ENCODE measurements at regions not wholly inside any gene's neighbourhood (a gene's known extent, or its start where the extent isn't known, plus 50 kb on each side); places are given as distances from the start of the nearest gene placed in this dataset.
"Not testable (repeated sequence)": the region's sequence is repeated elsewhere in the genome, so short reads cannot be mapped to it uniquely, and the experiment has no call there.

DNA sequence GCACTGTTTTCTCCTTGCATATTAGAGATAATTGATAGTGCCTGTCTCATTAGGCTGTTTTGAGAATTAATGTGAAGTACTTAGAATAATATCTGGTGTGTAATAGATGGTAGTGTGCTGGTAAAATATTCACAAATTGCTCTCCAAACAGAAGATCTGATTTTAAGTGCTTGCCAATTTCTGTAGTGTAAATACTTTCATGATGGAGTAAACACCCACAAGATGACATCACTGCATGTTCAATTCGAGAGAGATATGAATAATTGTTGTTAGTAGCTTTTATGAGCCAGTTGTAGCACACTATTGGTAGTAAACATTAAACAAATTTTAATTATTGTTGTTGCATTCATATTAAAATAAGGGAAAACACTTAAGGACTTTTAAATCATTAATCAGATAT lies 392.3 kb upstream of the RIOK2 start:
- TF ChIP-seq CTCF (IDR thresholded peaks at IDR 0.05; ENCODE audit: insufficient read depth, low read depth, low read length), result no peak
- H3K4me3 ChIP-seq (ENCODE audit: low read depth, low read length), result no peak overlapping the region
- DNase-seq (ENCODE audit: low read depth), result no peak

DNA sequence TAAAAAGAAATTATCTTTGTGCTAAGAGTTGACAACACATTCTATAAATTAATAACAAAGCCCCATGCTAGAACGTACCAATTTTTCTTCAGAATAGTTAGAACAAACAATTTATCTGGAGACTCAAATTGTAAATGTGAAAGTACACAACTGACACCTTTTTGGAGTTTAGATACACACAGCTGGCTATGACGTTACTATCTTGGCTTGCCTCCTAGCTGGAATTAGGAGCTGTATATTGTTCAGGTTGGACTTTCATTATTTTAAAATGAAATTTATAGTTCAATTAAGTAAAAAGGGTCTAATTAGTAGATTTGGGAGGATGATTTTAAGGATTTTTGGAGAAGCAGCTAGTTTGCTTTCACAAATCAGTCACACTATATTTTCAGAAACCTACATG lies 393.9 kb upstream of the RIOK2 start:
- DNase-seq (ENCODE audit: low read depth), result no peak
- TF ChIP-seq CTCF (IDR thresholded peaks at IDR 0.05; ENCODE audit: insufficient read depth, low read depth, low read length), result no peak
- no peak overlapping the region for H3K4me3 ChIP-seq (ENCODE audit: low read depth, low read length)

- H3K4me3 ChIP-seq (ENCODE audit: low read depth, low read length); DNase-seq (ENCODE audit: low read depth): not testable (repeated sequence)
These were observed 396.9 kb upstream of the RIOK2 start for GRCh38 chr5:97579977-97580376.

- DNase-seq (ENCODE audit: low read depth), result no peak
- TF ChIP-seq CTCF (IDR thresholded peaks at IDR 0.05; ENCODE audit: insufficient read depth, low read depth, low read length), result no peak
- H3K4me3 ChIP-seq (ENCODE audit: low read depth, low read length), result no peak overlapping the region
These were observed 397.7 kb upstream of the RIOK2 start for GRCh38 chr5:97580746-97581145.

GRCh38 chr5:97591781-97592180 lies 408.7 kb upstream of the RIOK2 start:
- DNase-seq (ENCODE audit: low read depth), result no peak
- TF ChIP-seq CTCF (IDR thresholded peaks at IDR 0.05; ENCODE audit: insufficient read depth, low read depth, low read length), result no peak
- no peak overlapping the region for H3K4me3 ChIP-seq (ENCODE audit: low read depth, low read length)

DNA sequence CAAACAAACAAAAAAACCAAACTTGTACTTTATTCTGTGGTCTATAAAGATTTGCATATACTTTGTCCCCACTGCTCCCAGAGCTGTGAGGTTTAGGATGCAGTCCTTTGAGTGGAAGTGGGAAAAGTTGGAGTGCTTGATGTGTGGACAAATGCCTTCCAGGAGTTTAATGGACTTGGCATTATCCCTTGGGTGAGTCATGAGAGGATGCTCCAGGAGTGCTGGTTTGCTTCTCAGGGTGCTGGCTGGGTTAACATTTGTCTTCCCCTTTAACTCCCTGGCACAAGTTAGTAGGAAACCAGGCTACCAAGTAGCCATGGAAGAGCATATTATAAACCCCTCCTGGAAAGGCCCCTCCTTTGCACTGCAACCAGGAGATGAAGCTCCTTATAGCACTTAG lies 417.4 kb upstream of the RIOK2 start:
- TF ChIP-seq CTCF (IDR thresholded peaks at IDR 0.05; ENCODE audit: insufficient read depth, low read depth, low read length), result no peak
- no peak overlapping the region for H3K4me3 ChIP-seq (ENCODE audit: low read depth, low read length)
- no peak for DNase-seq (ENCODE audit: low read depth)

DNA sequence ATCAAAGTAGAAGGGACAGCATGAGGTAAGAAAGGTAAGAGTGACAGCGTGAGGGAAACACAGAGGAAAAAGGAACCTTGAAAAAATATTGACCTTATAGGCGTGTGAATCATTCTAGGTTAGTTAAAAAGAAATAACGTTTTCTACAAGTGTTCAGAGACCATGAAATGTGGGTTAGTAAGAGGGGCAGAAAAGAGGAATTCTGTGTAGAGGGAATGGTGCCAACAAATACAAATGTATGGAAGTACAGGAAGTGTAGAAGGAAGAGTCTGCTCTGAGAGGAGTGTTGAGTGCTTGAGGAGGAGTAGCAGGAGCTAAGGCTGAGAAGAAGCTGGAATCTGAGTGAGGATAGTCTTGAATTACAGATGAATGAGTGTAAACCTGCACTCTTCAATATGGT lies 418.6 kb upstream of the RIOK2 start:
- no peak overlapping the region for H3K4me3 ChIP-seq (ENCODE audit: low read depth, low read length)
- no peak for DNase-seq (ENCODE audit: low read depth)
- no peak for TF ChIP-seq CTCF (IDR thresholded peaks at IDR 0.05; ENCODE audit: insufficient read depth, low read depth, low read length)

All from fibroblast of villous mesenchyme (primary cell).